AG09309 (cell line): ENCODE measurements at regions not wholly inside any gene's neighbourhood (a gene's known extent, or its start where the extent isn't known, plus 50 kb on each side); places are given as distances from the start of the nearest gene placed in this dataset.
A peak's percentile ranks its signal among the peaks of the same experiment; 100 is the strongest.

Experiments
- DNase-seq: peaks from one replicate; pipeline ENCODE4 v3.0.0-alpha.2; 2010; ENCODE audit warnings: low read depth
- H3K4me3 ChIP-seq: 2 replicates; pipeline ENCODE4 v1.5.1; 2011; ENCODE audit warnings: mild to moderate bottlenecking, low read depth, low read length, moderate library complexity; ENCODE audit not compliant: control insufficient read depth
- CTCF ChIP-seq: IDR thresholded peaks from 2 replicates; pipeline ENCODE4 v1.5.1; 2011; ENCODE audit warnings: mild to moderate bottlenecking, low read depth, low read length, inconsistent platforms; ENCODE audit not compliant: insufficient read depth, control insufficient read depth; ENCODE audit errors: missing control alignments

GRCh38 chr13:85321734-85322133 is 477.5 kb downstream of the SLITRK6 start:
- TF ChIP-seq CTCF: no peak
- DNase-seq: no peak

GRCh38 chr13:85317781-85318180 is 481.4 kb downstream of the SLITRK6 start:
- no peak for TF ChIP-seq CTCF
- DNase-seq: no peak
- no peak overlapping the region for H3K4me3 ChIP-seq

More at GRCh38 chr13:85321734-85322133, 477.5 kb downstream of the SLITRK6 start:
- H3K4me3 ChIP-seq: no peak overlapping the region

- no peak overlapping the region for H3K4me3 ChIP-seq
- DNase-seq: no peak
- no peak for TF ChIP-seq CTCF
Observed at GRCh38 chr13:85316506-85317025, 482.7 kb downstream of the SLITRK6 start.

GRCh38 chr13:85314686-85315085 is 484.5 kb downstream of the SLITRK6 start:
- TF ChIP-seq CTCF: no peak
- no peak for DNase-seq
- H3K4me3 ChIP-seq: no peak overlapping the region

- DNase-seq: peak; percentile 2
- H3K4me3 ChIP-seq: no peak overlapping the region
- TF ChIP-seq CTCF: no peak
Observed at GRCh38 chr13:85313761-85314503, 485.3 kb downstream of the SLITRK6 start.

GRCh38 chr13:85312071-85312470 is 487.1 kb downstream of the SLITRK6 start:
- no peak for TF ChIP-seq CTCF
- H3K4me3 ChIP-seq: no peak overlapping the region
- DNase-seq: no peak
